Stomach (tissue), 4 donors: ENCODE measurements at regions not wholly inside any gene's neighbourhood (a gene's known extent, or its start where the extent isn't known, plus 50 kb on each side); places are given as distances from the start of the nearest gene placed in this dataset.

Experiments
- EP300 ChIP-seq: sonication (generic); formaldehyde crosslinking; IDR thresholded peaks from one replicate; pipeline ENCODE4 v1.6.1; 2017; ENCODE audit warnings: antibody characterized with exemption
- POLR2A ChIP-seq, 4 donors: fragments of 450-650 bp; IDR thresholded peaks; one replicate each; pipeline ENCODE4 v1.6.1; 2016; ENCODE audit warnings: antibody characterized with exemption in 4 of 4, control low read depth in 2 of 4, mild to moderate bottlenecking in 1 of 4, moderate library complexity in 1 of 4
- POLR2AphosphoS5 ChIP-seq, 3 donors: sonication (generic); formaldehyde crosslinking; IDR thresholded peaks; one replicate each; pipeline ENCODE4 v1.6.1; 2016; ENCODE audit warnings: antibody characterized with exemption in 3 of 3
- TF ChIP-seq, protein P1 (sequence below), 7 experiments: fragments of 450-650 bp in 4 of 7; fragments of 200-600 bp in 3 of 7; sonication (generic) in 3 of 7; IDR thresholded peaks; one replicate each; pipeline ENCODE4 v1.5.1; 2016 to 2019; ENCODE audit warnings: antibody characterized with exemption in 7 of 7, control low read depth in 2 of 7, mild to moderate bottlenecking in 1 of 7

DNA sequence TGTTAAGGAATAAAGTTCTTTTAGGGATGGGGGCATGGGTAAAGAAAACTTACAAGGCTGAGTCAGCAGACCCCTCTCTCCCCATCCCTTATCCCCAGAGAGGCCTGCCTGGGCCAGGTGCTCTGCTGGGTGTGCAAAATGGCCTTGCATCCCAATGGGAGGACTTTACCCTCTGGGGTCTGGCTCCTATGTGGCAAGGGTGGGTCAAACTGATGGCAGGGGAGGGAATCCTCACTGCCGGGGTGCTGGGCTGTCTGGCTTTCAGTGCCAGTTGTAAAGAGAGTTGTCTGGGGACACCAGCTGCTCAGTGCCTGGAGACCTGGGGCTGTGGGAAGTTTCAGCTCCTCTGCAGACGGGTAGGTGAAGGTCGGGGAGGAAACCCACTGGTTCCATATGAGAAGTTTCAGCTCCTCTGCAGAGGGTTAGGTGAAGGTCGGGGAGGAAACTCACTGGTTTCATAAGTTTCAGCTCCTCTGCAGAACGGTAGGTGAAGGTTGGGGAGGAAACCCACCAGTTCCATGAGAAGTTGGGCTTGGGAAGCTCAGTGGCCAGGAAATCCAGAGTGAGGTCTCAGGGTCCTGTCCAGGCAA, 127.2 kb upstream of the PODXL start:
- TF ChIP-seq POLR2A (IDR thresholded peaks at IDR 0.05) (no peak), POLR2AphosphoS5 (IDR thresholded peaks at IDR 0.05) (no peak), EP300 (no peak)
- TF ChIP-seq, protein P1, sequence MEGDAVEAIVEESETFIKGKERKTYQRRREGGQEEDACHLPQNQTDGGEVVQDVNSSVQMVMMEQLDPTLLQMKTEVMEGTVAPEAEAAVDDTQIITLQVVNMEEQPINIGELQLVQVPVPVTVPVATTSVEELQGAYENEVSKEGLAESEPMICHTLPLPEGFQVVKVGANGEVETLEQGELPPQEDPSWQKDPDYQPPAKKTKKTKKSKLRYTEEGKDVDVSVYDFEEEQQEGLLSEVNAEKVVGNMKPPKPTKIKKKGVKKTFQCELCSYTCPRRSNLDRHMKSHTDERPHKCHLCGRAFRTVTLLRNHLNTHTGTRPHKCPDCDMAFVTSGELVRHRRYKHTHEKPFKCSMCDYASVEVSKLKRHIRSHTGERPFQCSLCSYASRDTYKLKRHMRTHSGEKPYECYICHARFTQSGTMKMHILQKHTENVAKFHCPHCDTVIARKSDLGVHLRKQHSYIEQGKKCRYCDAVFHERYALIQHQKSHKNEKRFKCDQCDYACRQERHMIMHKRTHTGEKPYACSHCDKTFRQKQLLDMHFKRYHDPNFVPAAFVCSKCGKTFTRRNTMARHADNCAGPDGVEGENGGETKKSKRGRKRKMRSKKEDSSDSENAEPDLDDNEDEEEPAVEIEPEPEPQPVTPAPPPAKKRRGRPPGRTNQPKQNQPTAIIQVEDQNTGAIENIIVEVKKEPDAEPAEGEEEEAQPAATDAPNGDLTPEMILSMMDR (IDR thresholded peaks at IDR 0.05): no peak
